NCI-H146 treated with DMSO at 0.1 percent for 48 hours (cell line): ENCODE measurements at regions not wholly inside any gene's neighbourhood (a gene's known extent, or its start where the extent isn't known, plus 50 kb on each side); places are given as distances from the start of the nearest gene placed in this dataset.
"Not testable (repeated sequence)": the region's sequence is repeated elsewhere in the genome, so short reads cannot be mapped to it uniquely, and the experiment has no call there.

Experiments used
- DNase-seq: peaks from one replicate; lab custom pipeline; 2025; ENCODE audit not compliant: unreplicated experiment; lab: John Stamatoyannopoulos, UW

DNA sequence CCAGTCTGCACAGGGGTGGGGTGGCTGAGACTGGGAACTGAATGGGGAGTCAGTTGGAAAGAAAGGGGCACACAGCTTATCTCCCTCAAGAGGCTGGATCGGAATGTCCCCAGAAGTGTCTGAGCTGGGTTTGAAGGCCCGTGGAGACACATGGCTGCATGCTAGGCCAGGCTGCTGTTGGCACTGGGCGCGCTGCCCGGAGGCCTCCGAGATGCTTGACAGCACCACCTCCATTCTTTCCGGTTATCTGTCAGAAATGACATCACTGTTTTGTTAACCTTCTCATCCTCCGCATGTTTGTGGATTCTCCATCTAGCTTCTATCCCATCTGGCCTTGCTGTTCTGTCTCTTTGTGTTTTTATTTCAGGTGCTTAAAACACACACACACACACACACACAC lies 85.5 kb downstream of the APIP start:
- no peak for DNase-seq

DNA sequence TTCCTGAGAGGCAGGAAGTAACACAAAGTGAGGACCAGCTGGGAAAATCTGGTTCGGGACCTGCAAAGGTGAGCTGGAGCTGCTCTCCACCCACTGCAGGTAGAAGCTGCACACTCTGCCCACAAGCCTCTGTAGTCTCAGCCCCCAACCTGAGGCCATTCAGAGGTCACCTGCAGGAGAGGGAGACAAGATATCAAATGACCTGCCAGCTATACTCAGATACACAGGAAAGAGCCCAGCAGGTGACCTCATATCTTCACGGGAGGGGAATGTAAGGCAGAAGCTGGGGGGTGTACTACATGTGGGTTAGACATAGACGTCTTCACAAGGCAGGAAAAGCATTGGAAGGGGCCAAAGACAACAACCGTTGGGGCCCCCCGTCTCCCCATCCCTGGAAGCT lies 86.1 kb downstream of the APIP start:
- DNase-seq = peak; percentile 92

DNA sequence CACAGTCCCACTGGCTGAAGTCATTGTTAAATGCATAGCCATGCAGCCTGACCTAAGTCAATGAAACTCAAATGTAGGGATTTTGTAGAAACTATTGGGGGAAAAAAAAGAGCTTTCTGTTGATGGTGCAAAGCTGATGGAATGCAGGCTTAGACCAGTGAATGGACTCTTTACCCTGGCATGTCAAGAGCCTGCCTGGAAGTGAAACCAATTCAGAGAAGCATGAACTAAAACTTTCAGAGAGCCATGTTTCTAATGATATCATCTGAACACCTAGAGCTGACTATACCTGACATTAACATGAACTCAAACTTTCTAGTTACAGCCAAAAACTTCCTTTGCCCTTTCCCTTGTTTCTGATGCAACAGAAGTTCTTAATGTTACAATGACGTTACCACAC lies 89.0 kb downstream of the APIP start:
- no peak for DNase-seq

DNA sequence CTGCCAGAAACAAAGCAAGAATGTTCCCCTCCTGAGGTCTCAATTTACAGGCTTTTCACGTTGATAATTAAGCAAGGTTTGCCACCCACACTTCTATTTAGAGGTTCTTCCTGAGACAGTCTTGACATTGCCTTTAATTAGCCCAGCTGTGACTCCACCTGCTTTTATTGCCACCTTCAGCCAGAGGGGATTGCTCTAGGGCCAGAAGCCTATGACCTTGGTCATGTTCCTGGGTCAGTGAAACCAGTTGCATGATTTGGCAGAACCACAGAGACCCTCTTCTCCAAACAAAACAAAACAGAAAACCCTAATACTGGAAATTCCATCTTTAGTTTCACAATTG lies 89.8 kb downstream of the APIP start:
- no peak for DNase-seq

DNA sequence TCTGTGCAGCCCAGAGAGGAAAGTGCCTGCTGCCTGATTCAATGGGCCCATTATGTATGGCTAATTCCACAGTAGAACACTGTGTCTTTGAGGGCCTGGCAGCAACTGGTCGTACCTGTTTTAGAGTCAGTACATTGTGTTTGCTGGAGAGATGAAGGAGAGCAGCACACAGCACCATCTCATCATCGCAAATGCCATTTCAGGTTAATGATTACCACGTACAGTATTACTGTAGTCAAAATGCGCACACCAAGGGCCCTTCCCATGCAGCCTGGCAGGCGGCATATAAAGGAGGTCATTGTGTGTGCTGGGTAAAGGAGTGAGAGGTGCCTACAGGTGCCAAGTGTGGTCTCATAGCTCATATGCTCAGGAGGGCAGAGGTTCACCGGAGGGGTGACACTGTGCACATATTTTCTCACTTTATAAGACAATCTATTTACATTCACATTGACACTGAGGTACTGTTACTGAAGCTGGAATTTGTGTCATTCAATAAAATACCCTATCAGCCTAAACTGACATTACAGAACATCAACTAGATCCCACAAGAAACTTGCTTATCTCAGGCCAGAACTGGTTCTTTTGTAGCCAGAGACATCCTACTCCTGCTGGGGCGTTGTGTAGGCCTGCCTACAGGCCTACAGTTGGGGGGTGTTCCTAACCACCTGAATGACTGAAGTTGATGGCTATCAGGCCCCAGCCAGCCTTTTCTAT lies 90.4 kb downstream of the APIP start:
- DNase-seq = no peak

DNA sequence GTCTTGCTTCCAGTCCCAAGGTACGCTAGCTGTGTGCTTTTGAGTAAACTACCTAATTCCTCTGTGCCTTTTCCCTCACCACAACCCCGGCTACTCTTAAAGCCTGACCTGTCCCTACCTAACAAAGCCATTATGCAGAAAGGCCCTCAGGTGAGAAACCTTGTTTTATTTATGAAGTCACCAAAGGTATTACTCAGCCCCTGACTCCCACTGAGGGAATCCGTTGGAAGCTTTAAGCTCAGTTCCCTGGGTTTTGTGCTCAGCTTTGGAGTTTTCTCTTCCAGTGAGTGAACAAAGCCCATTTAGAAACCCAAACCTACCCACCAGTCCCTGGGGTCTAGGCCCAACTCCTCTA lies 90.9 kb downstream of the APIP start:
- no peak for DNase-seq

DNA sequence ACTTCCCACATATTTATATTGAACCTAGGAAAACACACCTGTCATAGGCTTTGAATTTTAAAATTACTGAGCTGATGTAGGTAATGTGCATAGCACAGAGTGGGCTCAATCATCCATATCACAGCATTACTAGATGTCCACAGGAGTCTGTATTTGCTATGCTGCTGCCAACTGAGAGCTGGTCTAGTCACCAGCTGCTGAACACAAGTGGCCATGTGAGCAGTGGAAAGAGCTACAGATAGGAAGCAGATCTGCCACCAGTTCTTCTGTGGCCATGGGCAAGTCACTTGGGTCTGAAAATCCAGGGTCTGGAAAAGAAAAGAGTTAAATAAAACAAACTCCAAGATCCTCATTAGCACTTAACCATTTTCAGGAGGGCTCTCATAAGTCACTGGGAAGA lies 91.8 kb downstream of the APIP start:
- peak; percentile 43 for DNase-seq

DNA sequence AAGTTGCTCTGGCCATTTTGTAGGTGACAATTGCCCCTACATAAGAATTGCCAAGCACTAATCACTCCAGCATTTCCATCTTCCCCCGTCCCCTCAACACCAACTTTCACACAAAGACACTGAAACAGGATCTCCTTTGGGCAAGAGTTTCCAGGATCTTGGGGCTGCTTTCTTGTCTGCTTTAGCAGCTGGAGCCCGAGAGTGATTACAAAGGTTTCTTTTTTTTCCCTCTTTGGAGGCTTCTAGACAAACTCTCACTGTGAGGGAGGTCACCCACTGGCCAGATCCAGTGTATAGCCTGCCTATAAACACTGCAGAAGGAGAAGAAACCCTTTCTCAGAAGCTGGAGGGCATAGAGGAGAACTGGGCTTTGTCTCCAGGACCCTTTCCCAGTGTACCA lies 92.5 kb downstream of the APIP start:
- no peak for DNase-seq

DNA sequence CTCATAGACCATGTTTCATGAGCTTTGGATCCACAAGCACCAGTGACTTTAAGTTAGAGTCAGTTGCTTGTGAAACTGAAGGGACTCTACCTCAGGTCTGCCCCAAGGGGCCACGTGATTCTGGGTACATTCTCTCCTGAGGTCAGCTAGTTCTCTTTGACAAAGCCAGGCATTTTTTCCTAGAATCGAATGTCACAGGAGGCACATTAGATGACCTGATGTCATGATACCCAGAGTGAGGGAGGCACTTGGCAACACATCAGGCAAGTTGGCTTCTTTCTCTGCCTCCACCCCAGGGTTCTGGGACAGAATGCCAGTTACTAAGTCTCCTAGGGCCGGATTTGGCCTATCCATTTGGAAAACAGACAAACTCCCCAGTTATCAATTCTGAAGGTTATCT lies 93.0 kb downstream of the APIP start:
- DNase-seq = no peak

DNA sequence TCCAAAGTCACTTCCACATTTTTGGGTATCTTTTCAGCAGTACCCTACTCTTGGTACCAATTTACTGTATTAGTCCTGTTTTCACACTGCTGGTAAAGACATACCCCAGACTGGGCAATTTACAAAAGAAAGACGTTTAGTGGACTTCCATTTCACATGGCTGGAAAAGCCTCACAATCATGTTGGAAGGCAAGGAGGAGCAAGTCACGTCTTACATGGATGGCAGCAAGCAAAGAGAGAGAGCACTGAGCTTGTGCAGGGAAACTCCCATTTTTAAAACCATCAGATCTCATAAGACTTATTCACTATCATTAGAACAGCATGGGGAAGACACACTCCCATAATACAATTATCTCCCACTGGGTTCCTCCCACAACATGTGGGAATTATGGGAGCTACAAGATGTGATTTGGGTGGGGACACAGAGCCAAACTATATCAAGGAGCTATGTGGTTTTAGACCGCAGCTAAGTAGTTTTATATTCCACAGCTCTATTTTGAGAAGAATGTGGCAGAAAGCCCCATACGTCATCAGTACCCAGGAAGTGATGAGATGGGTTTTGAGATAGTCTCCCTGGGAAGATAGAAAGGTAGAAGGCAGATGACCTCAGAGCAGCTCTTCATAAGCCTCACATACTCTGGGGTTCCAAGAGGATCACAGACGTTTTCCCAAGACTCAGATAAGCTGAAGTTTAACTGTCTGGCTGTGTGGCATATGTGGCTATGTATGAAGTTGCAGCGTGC lies 96.3 kb downstream of the APIP start:
- no peak for DNase-seq

DNA sequence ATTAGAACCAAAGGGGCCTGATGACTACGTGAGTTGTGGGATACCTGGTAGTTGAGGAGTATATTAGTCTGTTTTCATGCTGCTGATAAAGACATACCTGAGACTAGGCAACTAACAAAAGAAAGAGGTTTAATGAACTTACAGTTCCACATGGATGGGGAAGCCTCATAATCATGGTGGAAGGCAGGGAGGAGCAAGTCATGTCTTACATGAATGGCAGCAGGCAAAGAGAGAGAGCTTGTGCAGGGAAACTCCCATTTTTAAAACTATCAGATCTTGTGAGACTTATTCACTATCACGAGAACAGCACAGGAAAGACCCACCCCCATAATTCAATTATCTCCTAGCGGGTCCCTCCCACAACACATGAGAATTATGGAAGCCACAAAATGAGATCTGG lies 98.4 kb downstream of the APIP start:
- DNase-seq = not testable (repeated sequence)

DNA sequence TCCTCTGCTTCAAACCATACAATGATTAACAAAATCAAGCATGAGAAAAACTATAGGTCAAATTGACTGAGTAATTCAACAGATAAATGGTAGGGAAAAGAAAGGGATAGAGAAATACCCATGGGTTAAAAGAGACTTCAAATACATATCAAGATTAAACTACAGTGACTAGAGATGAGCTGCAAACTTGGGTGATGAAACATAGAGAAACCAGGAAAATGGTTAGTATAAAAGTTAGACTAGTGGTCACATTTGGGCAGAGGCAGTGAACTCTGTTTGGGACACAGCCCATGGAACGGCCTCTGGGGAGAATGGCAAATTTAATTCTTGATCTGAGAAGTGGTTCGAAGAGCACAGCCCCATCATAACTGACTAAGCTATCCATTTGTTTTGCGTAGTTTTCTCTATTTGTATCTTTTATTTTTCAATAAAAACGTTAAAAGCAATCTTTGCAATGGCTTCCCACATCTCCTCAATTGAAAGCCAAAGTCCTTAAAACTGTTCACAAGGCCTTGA lies 99.4 kb downstream of the APIP start:
- no peak for DNase-seq

DNA sequence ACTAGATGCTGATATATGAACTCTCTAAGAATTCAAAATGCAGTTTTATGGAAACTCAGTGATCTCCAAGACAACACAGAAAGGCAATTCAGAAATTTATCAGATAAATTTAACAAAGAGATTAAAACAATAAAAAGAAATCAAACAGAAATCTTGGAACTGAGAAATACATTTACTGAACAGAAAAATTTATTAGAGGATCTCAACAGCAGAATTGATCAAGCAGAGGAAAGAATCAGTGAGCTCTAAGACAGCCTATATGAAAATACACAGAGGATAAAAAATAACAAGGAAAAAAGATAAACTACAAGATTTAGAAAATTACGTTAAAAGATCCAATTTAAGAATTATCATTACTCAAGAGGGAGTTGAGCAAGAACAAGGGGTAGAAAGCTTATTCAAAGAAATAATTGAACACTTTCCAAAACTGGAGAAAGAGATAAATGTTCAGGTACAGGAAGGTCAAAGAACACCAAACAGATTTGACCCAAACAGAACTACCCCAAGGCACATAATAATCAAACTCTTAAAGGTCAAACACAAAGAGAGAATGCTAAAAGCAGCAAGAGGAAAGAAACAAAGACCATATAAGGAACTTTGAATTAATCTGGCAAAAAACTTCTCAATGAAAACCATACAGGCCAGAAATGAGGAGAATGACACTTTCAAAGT lies 103.1 kb downstream of the APIP start:
- DNase-seq = no peak

DNA sequence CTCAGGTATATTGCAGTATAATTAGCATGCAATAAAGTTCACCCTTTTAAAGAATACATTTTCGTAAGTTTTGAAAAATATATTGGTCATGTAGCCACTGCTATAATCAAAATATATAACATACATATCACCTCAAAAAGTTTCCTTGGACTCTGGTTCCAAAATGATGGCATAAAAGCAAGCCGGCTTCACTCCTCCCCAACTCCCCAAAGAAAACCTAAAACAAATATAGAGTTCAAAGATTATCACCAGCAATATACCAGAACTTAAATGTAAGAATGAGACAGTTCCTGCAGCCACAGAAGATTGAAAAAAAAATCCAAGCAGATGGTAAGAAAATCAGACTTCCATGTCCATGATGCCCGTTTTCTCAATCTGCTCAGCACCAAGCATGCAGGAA lies 104.3 kb downstream of the APIP start:
- DNase-seq = no peak

DNA sequence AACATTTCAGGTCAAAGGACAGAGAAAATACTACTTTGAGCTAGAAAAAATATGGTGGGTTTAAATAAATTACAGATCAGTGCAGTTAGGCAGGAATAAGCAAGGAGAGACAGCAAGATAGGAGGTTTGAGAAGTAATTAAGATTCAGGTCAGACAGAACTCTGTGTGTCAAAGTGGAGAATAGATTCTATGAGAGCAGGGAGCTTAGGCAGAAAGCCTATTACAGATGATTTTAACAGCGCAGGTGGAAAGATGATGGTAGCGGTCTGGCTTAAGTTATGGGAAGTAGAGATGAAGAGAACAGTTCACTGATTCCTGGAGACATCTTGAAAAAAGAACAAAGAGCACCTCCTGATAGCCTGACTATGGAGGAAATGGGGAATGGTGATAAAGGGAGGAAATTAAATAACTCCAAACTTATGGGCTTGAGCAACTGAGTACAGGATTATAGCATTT lies 106.0 kb downstream of the APIP start:
- DNase-seq = no peak

DNA sequence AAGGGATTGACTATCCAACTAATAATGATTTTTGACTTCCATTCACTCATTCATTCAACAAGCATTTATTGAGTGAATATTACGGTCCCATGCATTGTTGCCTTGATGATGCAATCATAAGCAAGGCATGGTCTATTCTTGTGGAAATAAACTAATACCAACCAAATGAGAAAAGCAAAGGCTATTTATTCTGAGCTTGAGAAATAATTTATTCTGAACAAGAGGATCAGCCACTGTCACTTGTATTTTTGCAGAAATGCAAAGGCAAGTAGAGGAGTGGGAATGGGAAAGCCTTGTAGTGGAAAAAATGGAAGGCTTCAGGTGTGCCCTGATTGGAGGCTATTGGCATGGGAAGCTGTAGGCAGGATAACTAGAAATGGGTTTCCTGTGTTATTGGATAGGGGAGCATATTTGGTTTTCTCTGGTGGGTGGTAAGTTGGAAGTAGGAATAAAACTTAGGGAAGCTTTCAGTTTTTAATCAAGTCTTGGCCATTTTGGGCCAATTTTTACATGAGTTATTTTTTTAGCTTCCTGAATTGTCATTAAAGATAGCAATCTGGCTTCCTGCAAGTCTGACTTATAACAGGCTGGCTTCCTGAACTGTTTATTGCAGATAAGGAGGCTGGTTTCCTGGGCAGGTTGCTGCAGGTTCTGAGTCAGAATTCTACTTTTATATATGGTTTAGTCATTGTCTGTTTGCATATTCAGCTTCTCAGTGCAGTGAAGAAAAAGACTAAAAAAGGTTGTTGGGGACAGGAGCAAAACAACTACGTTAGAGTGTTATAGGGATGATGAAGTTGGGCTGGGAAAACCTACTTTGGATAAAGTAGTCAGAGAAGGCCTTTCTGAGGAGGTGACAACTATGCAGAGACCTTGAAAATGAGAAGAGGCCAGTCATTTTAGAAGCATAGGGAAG lies 106.7 kb downstream of the APIP start:
- no peak for DNase-seq

DNA sequence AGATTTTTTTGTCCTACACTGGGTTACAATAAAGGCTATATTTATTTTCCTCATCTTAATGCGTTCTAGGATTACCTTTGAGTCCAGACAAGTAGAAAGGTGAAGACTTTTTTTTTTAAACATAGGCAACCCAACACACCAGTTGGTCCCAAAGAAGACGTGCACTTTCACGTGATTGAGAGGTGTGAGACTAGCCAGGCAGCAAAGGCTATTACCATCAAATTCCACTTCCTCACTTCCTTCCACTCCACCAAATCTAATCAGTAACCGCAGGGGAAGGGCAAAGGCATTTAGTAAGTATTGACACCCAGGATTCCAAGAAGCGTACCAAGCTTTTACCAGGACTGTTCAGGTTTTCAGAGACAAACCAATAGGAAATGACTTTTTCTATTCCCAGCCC lies 109.3 kb downstream of the APIP start:
- DNase-seq = no peak

DNA sequence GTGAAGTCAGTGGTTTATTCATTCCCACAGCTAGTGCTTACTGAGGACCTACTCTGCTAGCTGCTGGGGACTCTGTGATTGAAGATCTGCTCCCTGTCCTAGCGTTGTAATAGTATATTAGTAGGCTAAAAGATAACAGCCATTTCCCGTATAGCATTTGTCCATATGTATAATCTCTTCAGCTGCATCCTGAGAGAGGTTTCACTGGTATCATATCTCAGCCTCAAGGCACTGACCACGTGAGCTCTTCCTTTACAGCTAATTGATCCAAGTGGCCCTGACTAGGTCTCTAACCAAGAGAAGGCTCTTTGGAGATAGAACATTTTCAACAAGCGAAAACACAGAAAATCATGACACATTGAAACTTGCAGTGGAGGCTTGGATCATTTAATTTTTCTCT lies 110.2 kb downstream of the APIP start:
- DNase-seq = no peak

DNA sequence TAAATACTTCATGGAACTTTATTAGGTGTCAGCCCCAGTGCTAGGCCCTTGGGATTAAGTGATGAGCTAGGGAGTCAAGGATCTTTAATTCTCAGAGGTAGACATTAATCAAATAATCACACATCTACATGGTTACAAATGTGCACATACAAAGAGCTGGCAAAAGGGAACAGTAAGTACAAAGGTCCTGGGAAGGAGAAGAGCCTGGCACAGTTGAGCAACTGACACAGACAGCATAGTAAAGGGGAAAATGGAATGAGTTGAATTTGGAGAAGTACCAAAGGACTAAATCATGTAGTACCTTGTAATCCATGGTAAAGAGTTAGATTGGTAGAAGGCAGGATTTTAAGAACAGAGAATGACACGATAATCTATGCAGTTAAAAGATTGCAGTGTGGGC lies 116.3 kb downstream of the APIP start:
- DNase-seq = no peak

DNA sequence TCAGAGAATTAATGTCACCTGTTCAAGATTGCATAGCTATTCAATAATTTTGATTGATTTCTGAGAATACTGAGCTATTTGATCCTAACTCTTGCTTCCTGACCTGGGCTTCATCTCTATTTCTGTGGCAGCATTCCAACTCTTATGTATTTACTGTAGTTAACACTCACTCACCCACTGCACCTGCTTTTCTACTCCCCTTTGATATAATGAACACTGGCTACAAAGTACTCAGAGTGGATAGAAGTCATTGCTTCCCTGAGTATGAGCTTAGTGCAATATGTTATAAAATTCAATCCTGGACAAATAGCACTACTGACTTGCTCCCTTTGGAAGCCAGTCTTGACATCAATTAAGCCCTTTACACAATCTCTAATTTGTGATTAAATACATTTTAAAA lies 117.2 kb downstream of the APIP start:
- DNase-seq = peak; percentile 47

DNA sequence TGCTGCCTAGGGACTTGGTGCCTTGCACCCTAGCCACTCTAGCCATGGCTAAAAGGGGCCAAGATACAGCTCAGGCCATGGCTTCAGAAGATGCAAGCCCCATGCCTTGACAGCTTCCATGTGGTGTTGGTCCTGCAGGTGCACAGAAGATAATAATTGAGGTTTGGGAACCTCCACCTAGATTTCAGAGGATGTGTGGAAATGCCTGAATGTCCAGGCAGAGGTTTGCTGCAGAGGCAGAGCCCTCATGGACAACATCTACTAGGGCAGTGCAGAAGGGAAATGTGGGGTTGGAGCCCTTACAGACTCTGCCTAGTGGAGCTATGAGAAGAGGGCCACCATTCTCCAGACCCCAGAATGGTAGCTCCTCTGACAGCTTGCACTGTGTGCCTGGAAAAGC lies 118.7 kb downstream of the APIP start:
- not testable (repeated sequence) for DNase-seq
